Astrocyte of the cerebellum (primary cell): ENCODE measurements at regions not wholly inside any gene's neighbourhood (a gene's known extent, or its start where the extent isn't known, plus 50 kb on each side); places are given as distances from the start of the nearest gene placed in this dataset.
A peak's percentile ranks its signal among the peaks of the same experiment; 100 is the strongest.

Experiments used
- DNase-seq: peaks from one replicate; pipeline ENCODE4 v3.0.0-alpha.2; 2011; ENCODE audit warnings: low read depth
- H3K4me3 ChIP-seq: 2 replicates; pipeline ENCODE4 v1.5.1; 2011; ENCODE audit warnings: mild to moderate bottlenecking, low read depth, low read length, moderate library complexity
- in situ Hi-C: cut with HindIII; loops from 2 replicates; pipeline ENCODE4 v1.10.0; 2017; ENCODE audit warnings: low sequenced_read_pairs
- TF ChIP-seq, protein P1 (sequence below): IDR thresholded peaks from 2 replicates; pipeline ENCODE4 v1.5.1; 2012; ENCODE audit warnings: low read length, low read depth, moderate library complexity, mild to moderate bottlenecking; ENCODE audit errors: missing control alignments

DNA sequence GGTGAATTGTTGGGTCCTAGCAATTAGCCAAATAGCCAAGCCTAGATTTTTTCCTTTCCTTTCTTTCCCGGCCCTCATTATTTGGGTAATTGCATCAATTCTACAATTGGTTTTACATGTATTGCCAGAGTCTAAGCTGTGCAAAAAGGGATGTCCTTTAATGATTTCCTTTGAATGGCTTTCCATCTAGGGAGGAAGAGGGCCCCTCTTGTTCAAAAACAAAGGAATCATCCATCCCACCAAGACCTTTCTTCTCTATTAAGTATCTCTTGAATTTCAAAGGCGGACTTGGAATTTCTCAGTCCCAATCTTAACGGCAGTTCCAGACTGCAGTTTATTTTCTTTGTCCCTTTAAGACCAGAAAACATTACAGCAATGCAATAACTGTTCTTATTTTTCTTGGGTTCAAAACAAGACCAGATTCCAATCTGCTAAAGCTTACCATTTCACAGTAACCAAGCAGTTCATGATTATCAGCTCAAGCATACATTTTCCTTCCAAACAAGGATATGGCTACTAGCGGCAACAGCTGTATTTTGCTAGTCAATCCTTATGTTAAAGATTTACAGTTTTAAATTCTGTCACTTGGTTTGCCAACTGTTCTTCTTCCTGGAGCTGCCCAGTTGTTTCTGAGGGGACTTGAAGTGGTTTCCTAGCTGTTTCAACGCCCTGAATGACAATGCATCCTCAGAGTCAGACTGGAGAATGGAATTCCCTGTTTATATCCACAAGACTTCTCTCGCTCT is 91.4 kb upstream of the LRIG1 start:
- DNase-seq: no peak
- H3K4me3 ChIP-seq: no peak overlapping the region
- in situ Hi-C loops: loop anchor here (5.0 kb wide), 1 partner anchor 215 kb away; no protein-coding TSS in a partner anchor
- TF ChIP-seq, protein P1, sequence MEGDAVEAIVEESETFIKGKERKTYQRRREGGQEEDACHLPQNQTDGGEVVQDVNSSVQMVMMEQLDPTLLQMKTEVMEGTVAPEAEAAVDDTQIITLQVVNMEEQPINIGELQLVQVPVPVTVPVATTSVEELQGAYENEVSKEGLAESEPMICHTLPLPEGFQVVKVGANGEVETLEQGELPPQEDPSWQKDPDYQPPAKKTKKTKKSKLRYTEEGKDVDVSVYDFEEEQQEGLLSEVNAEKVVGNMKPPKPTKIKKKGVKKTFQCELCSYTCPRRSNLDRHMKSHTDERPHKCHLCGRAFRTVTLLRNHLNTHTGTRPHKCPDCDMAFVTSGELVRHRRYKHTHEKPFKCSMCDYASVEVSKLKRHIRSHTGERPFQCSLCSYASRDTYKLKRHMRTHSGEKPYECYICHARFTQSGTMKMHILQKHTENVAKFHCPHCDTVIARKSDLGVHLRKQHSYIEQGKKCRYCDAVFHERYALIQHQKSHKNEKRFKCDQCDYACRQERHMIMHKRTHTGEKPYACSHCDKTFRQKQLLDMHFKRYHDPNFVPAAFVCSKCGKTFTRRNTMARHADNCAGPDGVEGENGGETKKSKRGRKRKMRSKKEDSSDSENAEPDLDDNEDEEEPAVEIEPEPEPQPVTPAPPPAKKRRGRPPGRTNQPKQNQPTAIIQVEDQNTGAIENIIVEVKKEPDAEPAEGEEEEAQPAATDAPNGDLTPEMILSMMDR: no peak

DNA sequence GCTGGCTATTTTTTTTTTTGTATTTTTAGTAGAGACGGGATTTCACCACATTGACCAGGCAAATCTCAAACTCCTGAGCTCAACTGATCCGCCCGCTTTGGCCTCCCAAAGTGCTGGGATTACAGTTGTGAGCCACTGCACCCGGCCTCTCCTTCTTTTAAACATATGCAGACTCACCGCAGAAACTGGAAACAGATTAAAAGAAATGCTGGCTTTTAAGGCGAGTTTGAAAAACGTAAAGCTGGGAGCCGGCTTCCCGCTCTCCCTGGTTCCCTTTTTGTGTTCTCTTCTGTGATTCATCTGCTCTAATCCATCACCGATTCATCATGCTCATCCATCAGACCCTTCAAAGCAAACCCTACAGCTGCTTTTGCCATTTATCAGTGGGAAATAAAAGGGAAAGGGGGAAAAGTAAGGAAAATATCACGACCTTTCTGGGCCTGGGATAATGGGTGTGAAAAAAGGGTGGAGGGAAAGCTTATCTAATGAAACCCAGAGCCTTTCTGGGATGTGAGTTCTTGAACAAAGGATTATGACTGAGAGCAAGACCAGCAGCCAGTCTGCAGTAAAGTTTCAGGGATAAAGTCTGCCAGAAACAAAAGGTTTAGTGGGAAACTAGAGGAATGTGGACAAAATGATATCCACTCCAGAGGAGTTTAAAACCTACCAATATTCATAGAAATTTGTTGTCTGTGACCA is 92.3 kb upstream of the LRIG1 start:
- TF ChIP-seq, protein P1: no peak
- in situ Hi-C loops: loop anchor here (5.0 kb wide), 1 partner anchor 214 kb away; no protein-coding TSS in a partner anchor
- peak; percentile 40 for DNase-seq
- no peak overlapping the region for H3K4me3 ChIP-seq

DNA sequence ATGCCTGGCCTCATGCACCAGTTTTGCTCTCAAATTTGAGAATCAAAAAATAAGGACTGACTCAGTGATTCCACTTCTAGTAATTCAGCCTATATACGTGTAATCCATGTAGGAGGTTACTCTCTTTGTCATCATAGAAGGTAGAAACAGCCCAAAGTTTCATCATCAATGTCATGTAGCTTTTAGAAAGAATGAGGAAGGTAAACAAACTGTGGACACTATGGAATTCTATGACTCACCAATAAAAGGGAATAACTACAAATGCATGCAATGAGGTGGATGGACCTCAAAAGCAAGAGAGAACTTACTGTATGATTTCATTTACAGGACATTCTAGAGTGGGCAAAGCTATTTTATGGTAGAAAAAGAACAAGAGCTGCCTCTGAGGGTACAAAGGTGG is 93.2 kb upstream of the LRIG1 start:
- TF ChIP-seq, protein P1: no peak
- H3K4me3 ChIP-seq: no peak overlapping the region
- in situ Hi-C loops: loop anchor here (5.0 kb wide), 1 partner anchor 213 kb away; no protein-coding TSS in a partner anchor
- peak; percentile 85 for DNase-seq

DNA sequence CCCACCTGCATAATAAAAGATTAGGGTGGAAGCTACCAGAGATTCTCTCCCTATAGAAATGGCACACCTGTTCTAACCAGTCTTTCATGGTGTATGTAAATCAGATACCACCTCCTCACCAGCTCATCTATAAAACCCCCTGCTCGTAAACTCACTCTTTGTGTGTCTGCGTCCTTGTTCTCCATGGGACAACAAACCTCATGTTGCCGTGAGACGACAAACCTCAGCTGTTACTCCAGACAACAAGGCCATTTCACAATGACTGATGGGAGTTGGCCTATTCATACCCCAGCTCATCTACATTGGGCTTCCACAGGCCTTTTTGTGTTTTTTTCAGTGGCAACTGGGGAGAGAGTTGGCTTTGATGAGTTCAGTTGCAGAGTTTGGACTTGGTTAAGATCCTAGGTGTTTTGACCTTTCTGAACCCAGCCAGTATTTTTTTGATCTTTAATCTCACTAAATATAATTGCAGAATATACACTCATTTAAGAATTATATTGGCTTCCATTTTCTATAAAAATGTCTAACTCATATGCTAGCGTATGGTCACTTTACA is 96.6 kb upstream of the LRIG1 start:
- TF ChIP-seq, protein P1: no peak
- no peak overlapping the region for H3K4me3 ChIP-seq
- DNase-seq: no peak
- in situ Hi-C loops: no loop called here

DNA sequence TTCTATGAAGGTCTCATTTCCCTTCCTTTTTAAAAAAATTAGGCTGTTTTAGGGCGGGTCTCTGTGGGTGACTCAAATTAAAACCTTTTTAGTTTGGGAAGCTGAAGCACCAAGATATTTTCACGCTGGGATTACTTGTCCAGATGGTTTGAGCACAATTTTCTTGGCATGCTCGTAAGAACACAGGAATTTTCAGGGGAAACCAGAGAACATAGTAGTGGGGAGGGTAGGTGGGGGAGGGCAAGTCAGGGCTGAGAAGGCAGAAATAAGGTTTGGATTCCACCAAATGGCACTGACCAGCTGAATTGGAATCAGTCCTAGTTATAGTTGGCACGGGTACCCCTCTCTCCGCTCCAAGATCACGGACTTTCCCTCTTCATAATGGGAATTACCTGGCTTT is 97.3 kb upstream of the LRIG1 start:
- TF ChIP-seq, protein P1: no peak
- peak; percentile 83 for DNase-seq
- in situ Hi-C loops: no loop called here
- no peak overlapping the region for H3K4me3 ChIP-seq

DNA sequence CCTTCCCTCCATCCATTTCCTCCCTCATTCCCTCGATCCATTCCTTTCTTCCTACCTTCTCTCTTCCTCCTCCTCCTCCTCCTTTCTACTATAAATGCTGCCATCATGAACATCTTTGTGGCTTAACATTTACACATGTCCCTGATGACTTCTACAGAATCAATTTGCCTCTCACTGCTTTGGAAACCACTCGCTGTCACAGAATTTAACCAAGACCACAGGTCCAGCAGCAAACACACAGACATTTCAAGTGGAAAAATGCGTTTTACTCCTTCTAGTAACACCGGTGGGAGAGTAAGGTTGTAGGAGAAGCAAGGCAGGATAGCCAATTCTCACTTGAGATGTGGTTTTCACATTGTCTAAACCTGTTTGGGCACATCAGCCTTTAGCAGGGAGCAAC is 101.4 kb upstream of the LRIG1 start:
- TF ChIP-seq, protein P1: no peak
- in situ Hi-C loops: no loop called here
- H3K4me3 ChIP-seq: no peak overlapping the region
- no peak for DNase-seq
